Osteoblast (primary cell): ENCODE measurements at regions not wholly inside any gene's neighbourhood (a gene's known extent, or its start where the extent isn't known, plus 50 kb on each side); places are given as distances from the start of the nearest gene placed in this dataset.

ENCODE experiments used
- DNase-seq: peaks from one replicate; pipeline ENCODE4 v3.0.0; 2011; ENCODE audit warnings: low spot score, mixed read lengths; ENCODE audit not compliant: insufficient read length; ENCODE audit errors: missing footprints
- H2AFZ ChIP-seq: 2 replicates; pipeline ENCODE4 v1.6.0; 2011; ENCODE audit warnings: mild to moderate bottlenecking, low read length
- H3K27ac ChIP-seq: 2 replicates; pipeline ENCODE4 v1.5.1; 2011; ENCODE audit warnings: mild to moderate bottlenecking, low read depth, low read length, moderate library complexity
- H3K27me3 ChIP-seq: 2 replicates; pipeline ENCODE4 v1.6.0; 2012; ENCODE audit warnings: mild to moderate bottlenecking, control low read depth, inconsistent platforms, low read length, moderate library complexity; ENCODE audit not compliant: insufficient read depth
- H3K36me3 ChIP-seq: 2 replicates; pipeline ENCODE4 v1.5.1; 2011; ENCODE audit warnings: mild to moderate bottlenecking, low read length, control low read depth, moderate library complexity; ENCODE audit not compliant: insufficient read depth
- H3K4me1 ChIP-seq: 2 replicates; pipeline ENCODE4 v1.5.1; 2011; ENCODE audit warnings: mild to moderate bottlenecking, low read length, control low read depth, moderate library complexity; ENCODE audit not compliant: insufficient read depth
- H3K4me2 ChIP-seq: 2 replicates; pipeline ENCODE4 v1.6.0; 2011; ENCODE audit warnings: mild to moderate bottlenecking, low read length; ENCODE audit not compliant: insufficient read depth
- H3K4me3 ChIP-seq: fragments of 200-600 bp; sonication (generic); 3 replicates; pipeline ENCODE4 v1.5.1; 2012; ENCODE audit warnings: mild to moderate bottlenecking, low read length, inconsistent platforms; ENCODE audit not compliant: insufficient read depth
- H3K79me2 ChIP-seq: 2 replicates; pipeline ENCODE4 v1.6.0; 2012; ENCODE audit warnings: mild to moderate bottlenecking, low read length, control low read depth, inconsistent platforms; ENCODE audit not compliant: insufficient read depth
- H3K9me3 ChIP-seq: 2 replicates; pipeline ENCODE4 v1.5.1; 2011; ENCODE audit warnings: low read depth, low read length, control low read depth
- H4K20me1 ChIP-seq: 2 replicates; pipeline ENCODE4 v1.6.0; 2012; ENCODE audit warnings: mild to moderate bottlenecking, low read length, control low read depth; ENCODE audit not compliant: insufficient read depth
- TF ChIP-seq, protein P1 (sequence below): IDR thresholded peaks from 2 replicates; pipeline ENCODE4 v1.5.1; 2011; ENCODE audit warnings: mild to moderate bottlenecking, low read depth, low read length, moderate library complexity; ENCODE audit errors: extremely low read depth

DNA sequence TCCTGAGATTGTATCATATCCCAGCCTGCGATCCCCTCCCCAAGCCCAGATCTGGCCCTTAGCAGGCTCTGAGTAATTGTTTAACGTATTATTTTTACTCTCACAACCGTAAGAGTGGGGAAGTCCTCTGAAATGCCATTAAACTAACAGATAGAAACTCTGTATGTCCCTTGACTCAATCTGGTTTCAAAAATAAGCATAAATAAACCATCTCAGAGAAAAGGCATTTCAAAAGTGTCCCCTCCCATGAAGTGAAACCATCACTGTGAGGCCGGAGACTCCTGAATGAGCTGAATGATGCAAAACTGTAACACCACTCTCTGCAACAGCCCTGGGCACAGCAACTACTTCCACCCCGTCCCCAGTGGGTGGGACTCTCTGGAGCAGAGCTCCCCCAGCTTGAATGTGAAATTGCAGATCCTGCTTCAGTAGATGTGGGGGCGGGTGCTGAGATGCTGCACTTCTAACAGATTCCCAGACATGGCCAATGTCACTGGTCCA, 104.1 kb downstream of the SYF2 start:
- H2AFZ ChIP-seq, result peak overlapping the region; percentile 77
- TF ChIP-seq, protein P1, sequence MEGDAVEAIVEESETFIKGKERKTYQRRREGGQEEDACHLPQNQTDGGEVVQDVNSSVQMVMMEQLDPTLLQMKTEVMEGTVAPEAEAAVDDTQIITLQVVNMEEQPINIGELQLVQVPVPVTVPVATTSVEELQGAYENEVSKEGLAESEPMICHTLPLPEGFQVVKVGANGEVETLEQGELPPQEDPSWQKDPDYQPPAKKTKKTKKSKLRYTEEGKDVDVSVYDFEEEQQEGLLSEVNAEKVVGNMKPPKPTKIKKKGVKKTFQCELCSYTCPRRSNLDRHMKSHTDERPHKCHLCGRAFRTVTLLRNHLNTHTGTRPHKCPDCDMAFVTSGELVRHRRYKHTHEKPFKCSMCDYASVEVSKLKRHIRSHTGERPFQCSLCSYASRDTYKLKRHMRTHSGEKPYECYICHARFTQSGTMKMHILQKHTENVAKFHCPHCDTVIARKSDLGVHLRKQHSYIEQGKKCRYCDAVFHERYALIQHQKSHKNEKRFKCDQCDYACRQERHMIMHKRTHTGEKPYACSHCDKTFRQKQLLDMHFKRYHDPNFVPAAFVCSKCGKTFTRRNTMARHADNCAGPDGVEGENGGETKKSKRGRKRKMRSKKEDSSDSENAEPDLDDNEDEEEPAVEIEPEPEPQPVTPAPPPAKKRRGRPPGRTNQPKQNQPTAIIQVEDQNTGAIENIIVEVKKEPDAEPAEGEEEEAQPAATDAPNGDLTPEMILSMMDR, result no peak
- DNase-seq, result no peak
- H3K9me3 ChIP-seq, result no peaks in the 10 kb centered on the region
- H3K27me3 ChIP-seq, result peaks cover 9% of the 10 kb centered on the region
- no peaks in the 10 kb centered on the region for H4K20me1 ChIP-seq
- no peaks in the 10 kb centered on the region for H3K79me2 ChIP-seq
- H3K4me3 ChIP-seq, result peak overlapping the region; percentile 6
- H3K27ac ChIP-seq, result no peak overlapping the region
- H3K36me3 ChIP-seq, result no peaks in the 10 kb centered on the region
- H3K4me1 ChIP-seq, result peaks cover 11% of the 10 kb centered on the region
- peak overlapping the region; percentile 75 for H3K4me2 ChIP-seq

- TF ChIP-seq, protein P1, result no peak
- Histone ChIP-seq H3K79me2 (no peaks in the 10 kb centered on the region), H3K4me3 (no peak overlapping the region), H3K36me3 (no peaks in the 10 kb centered on the region), H3K9me3 (no peaks in the 10 kb centered on the region), H4K20me1 (no peaks in the 10 kb centered on the region), H3K27me3 (peaks cover 5% of the 10 kb centered on the region), H3K4me1 (peaks cover 11% of the 10 kb centered on the region), H2AFZ (no peak overlapping the region), H3K4me2 (no peak overlapping the region), H3K27ac (no peak overlapping the region)
- no peak for DNase-seq
Observed at GRCh38 chr1:25126562-25126961, 105.7 kb downstream of the SYF2 start.

DNA sequence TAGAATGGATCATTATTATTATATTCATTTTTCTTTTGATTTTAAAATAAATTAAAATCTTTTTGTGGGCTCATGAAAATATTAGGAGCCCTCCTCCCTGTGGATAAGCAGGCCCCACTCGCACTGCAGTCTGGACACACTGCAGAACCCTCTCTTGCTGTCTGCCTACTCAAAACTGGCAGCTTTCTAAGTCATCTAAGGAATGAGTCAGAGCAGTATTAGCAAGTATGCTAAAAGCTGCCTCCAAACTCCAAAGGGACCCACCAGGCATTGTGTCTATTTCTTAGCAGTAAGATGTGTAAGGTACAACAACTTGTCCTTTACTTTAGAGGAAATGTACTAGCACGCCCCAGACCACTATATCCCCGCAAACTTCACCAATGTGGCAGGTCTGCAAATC, 108.8 kb downstream of the SYF2 start:
- no peaks in the 10 kb centered on the region for H3K27me3 ChIP-seq
- peak; percentile 82 for DNase-seq
- peaks cover 10% of the 10 kb centered on the region for H3K4me1 ChIP-seq
- H3K79me2 ChIP-seq, result no peaks in the 10 kb centered on the region
- H3K4me3 ChIP-seq, result no peak overlapping the region
- TF ChIP-seq, protein P1, result no peak
- H4K20me1 ChIP-seq, result no peaks in the 10 kb centered on the region
- H3K9me3 ChIP-seq, result no peaks in the 10 kb centered on the region
- no peak overlapping the region for H3K4me2 ChIP-seq
- no peaks in the 10 kb centered on the region for H3K36me3 ChIP-seq
- no peak overlapping the region for H3K27ac ChIP-seq
- no peak overlapping the region for H2AFZ ChIP-seq

DNA sequence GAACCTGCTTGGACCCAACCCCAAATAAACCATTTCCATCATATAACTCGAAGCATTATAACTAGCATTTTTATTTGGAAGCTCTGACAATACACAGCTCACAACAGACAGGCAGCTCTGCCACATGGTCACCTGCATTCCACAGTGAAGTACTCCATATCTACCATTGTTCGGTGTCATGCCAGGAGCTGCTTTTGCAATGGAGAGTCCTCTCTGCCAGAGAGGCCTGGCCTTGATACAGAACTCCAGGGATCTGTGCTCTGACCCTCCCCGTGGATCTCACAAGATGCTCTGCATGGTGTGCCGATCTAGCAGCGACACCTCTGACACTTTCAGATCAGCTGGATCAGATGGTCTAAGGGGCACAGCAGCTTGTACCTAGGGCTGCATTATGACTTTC, 109.6 kb downstream of the SYF2 start:
- DNase-seq, result no peak
- Histone ChIP-seq H2AFZ (no peak overlapping the region), H3K4me2 (no peak overlapping the region), H3K27me3 (no peaks in the 10 kb centered on the region), H3K79me2 (no peaks in the 10 kb centered on the region), H3K36me3 (no peaks in the 10 kb centered on the region), H3K4me1 (peaks cover 2% of the 10 kb centered on the region), H3K27ac (no peak overlapping the region), H3K4me3 (no peak overlapping the region), H3K9me3 (no peaks in the 10 kb centered on the region), H4K20me1 (no peaks in the 10 kb centered on the region)
- TF ChIP-seq, protein P1, result no peak
